HepG2 (cell line): ENCODE measurements at regions not wholly inside any gene's neighbourhood (a gene's known extent, or its start where the extent isn't known, plus 50 kb on each side); places are given as distances from the start of the nearest gene placed in this dataset.

ENCODE experiments used
- ATAC-seq: fragments of 200-7000 bp; cut with Tn5 transposase; 3 replicates; pipeline ENCODE4 v1.9.1; 2020; ENCODE audit warnings: mild to moderate bottlenecking, moderate library complexity
- BruUV-seq: library from RNA; stranded (reverse); fragments of 400-500 nt; replicated peaks from 2 replicates; lab custom pipeline; 2021; lab: Mats Ljungman, UMichigan
- CTCF ChIA-PET: fragments of 300-600 bp; formaldehyde crosslinking; extraction: SDS; loops from one replicate; lab custom pipeline; 2021; ENCODE audit warnings: low total read pairs, inconsistent platforms, low intra/inter-chr PET ratio; lab: Yijun Ruan, JAX
- POLR2A ChIA-PET: fragments of 350-600 bp; sonication (Branson Sonifier 250); formaldehyde crosslinking; loops from one replicate; lab custom pipeline; 2020; ENCODE audit warnings: antibody characterized with exemption, inconsistent platforms; lab: Yijun Ruan, JAX
- DNase-seq: peaks from one replicate; pipeline ENCODE4 v3.0.0-alpha.2; 2015; ENCODE audit warnings: low spot score
- FAIRE-seq: peaks from 3 replicates; lab custom pipeline; 2011; peaks lifted over from hg19 to GRCh38; lab: Jason Lieb, UNC
- H2AFZ ChIP-seq: one replicate; pipeline ENCODE4 v1.6.1; 2011; ENCODE audit warnings: low read length, inconsistent platforms
- H3K27ac ChIP-seq: fragments of 300-600 bp; 3 replicates; pipeline ENCODE4 v1.8.0; 2011; ENCODE audit warnings: mixed run types, mild to moderate bottlenecking, mixed read lengths, low read length, inconsistent platforms; ENCODE audit not compliant: insufficient read depth; ENCODE audit errors: extremely low read length
- H3K27me3 ChIP-seq, 2 experiments: fragments of 200-600 bp in 1 of 2; 2 replicates in 1 of 2; 3 replicates in 1 of 2; pipeline versions ENCODE4 v1.6.0 to v1.8.0; 2011; ENCODE audit warnings: low read length in 2 of 2, mild to moderate bottlenecking in 2 of 2, moderate library complexity in 2 of 2, inconsistent platforms in 1 of 2; ENCODE audit not compliant: insufficient read depth in 2 of 2, control insufficient read depth in 1 of 2
- H3K36me3 ChIP-seq, 2 experiments: fragments of 200-600 bp in 1 of 2; replicated peaks in 1 of 2; 2 replicates in 1 of 2; 3 replicates in 1 of 2; pipeline versions ENCODE4 v1.5.1 to v1.8.0; 2011; ENCODE audit warnings: low read length in 2 of 2, inconsistent platforms in 1 of 2; ENCODE audit not compliant: insufficient read depth in 2 of 2, control insufficient read depth in 1 of 2
- H3K4me1 ChIP-seq: 2 replicates; pipeline ENCODE4 v1.5.1; 2012; ENCODE audit warnings: low read length, inconsistent platforms; ENCODE audit not compliant: insufficient read depth
- H3K4me2 ChIP-seq: 2 replicates; pipeline ENCODE4 v1.6.0; 2011; ENCODE audit warnings: low read depth, low read length, inconsistent platforms
- H3K4me3 ChIP-seq, 3 experiments: fragments of 200-600 bp in 1 of 3; sonication (generic), shearing (Covaris generic) in 1 of 3; replicated peaks in 1 of 3; 2 replicates each; pipeline ENCODE4 v1.5.1; 2011 to 2016; ENCODE audit warnings: low read length in 3 of 3, inconsistent platforms in 2 of 3, low read depth in 2 of 3, mild to moderate bottlenecking in 2 of 3, control low read depth in 1 of 3, mixed read lengths in 1 of 3; ENCODE audit not compliant: insufficient read depth in 1 of 3
- H3K79me2 ChIP-seq: one replicate; pipeline ENCODE4 v1.6.1; 2011; ENCODE audit warnings: low read length, inconsistent platforms; ENCODE audit not compliant: insufficient read depth
- H3K9ac ChIP-seq: 2 replicates; pipeline ENCODE4 v1.6.0; 2011; ENCODE audit warnings: mild to moderate bottlenecking, low read depth, low read length, inconsistent platforms; ENCODE audit not compliant: insufficient read depth
- H3K9me3 ChIP-seq: 2 replicates; pipeline ENCODE4 v1.5.1; 2012; ENCODE audit warnings: mild to moderate bottlenecking, low read length
- H4K20me1 ChIP-seq: 2 replicates; pipeline ENCODE4 v1.6.0; 2011; ENCODE audit warnings: inconsistent platforms, mild to moderate bottlenecking, low read length, moderate library complexity; ENCODE audit not compliant: insufficient read depth
- ARID5B ChIP-seq: IDR thresholded peaks from 2 replicates; pipeline ENCODE4 v1.4.0; 2020; ENCODE audit warnings: mild to moderate bottlenecking, missing genetic modification reagents
- HIVEP1 ChIP-seq: sonication (generic); formaldehyde crosslinking; IDR thresholded peaks from 2 replicates; pipeline ENCODE4 v1.4.0; 2020; ENCODE audit warnings: mild to moderate bottlenecking, missing genetic modification reagents
- MAZ ChIP-seq, 2 experiments: sonication (generic) in 1 of 2; formaldehyde crosslinking in 1 of 2; IDR thresholded peaks; 2 replicates each; pipeline versions ENCODE4 v1.5.0 to v1.6.1; 2012 to 2020; ENCODE audit warnings: low read depth in 2 of 2, mild to moderate bottlenecking in 2 of 2, borderline replicate concordance in 1 of 2, improper control_type of control experiment in 1 of 2, low read length in 1 of 2, missing genetic modification reagents in 1 of 2, moderate library complexity in 1 of 2
- PRPF4 ChIP-seq: fragments of 200-400 bp; formaldehyde crosslinking; IDR thresholded peaks from 2 replicates; pipeline ENCODE4 v1.6.1; 2016; ENCODE audit warnings: low read length, low read depth; ENCODE audit not compliant: poor library complexity, severe bottlenecking
- SMARCC2 ChIP-seq: fragments of 450-650 bp; IDR thresholded peaks from 2 replicates; pipeline ENCODE4 v1.6.1; 2017; ENCODE audit warnings: antibody characterized with exemption, mild to moderate bottlenecking
- TIGD3 ChIP-seq: sonication (generic); formaldehyde crosslinking; IDR thresholded peaks from 2 replicates; pipeline ENCODE4 v1.5.1; 2020; ENCODE audit warnings: mild to moderate bottlenecking, missing genetic modification reagents, borderline replicate concordance
- ZNF431 ChIP-seq: sonication (generic); formaldehyde crosslinking; IDR thresholded peaks from 2 replicates; pipeline ENCODE4 v1.9.0; 2022; ENCODE audit warnings: missing genetic modification reagents, low read depth, mild to moderate bottlenecking, borderline replicate concordance
- ZNF576 ChIP-seq: sonication (generic); formaldehyde crosslinking; IDR thresholded peaks from 2 replicates; pipeline ENCODE4 v1.4.0; 2020; ENCODE audit warnings: mild to moderate bottlenecking, missing genetic modification reagents
- ZNF720 ChIP-seq: sonication (generic); formaldehyde crosslinking; IDR thresholded peaks from 2 replicates; pipeline ENCODE4 v1.4.0; 2020; ENCODE audit warnings: missing genetic modification reagents
- ZNF780A ChIP-seq: sonication (generic); formaldehyde crosslinking; IDR thresholded peaks from 2 replicates; pipeline ENCODE4 v1.8.0; 2022; ENCODE audit warnings: mild to moderate bottlenecking, missing genetic modification reagents, moderate library complexity
- WGBS: methylation state at CpG from one replicate; pipeline ENCODE4 v1.1.6; 2017; ENCODE audit warnings: low lambda C conversion rate; 5-methylcytosine and 5-hydroxymethylcytosine counted together
- in situ Hi-C: cut with HindIII; loops from 2 replicates; pipeline ENCODE4 v1.10.0; 2017; ENCODE audit warnings: low pct_unique_long_range_greater_than_20kb; ENCODE audit not compliant: extremely low pct_ligation_motif_present
- intact Hi-C: fragments of 100-400 bp; cut with micrococcal nuclease; formaldehyde crosslinking; loops from one replicate; pipeline ENCODE4 v1.10.0; 2022; ENCODE audit not compliant: unreplicated experiment
- TF ChIP-seq, protein P1 (sequence below): IDR thresholded peaks from 2 replicates; pipeline ENCODE4 v1.6.1; 2012; ENCODE audit warnings: low read length, improper control_type of control experiment
- TF ChIP-seq, protein P2 (sequence below): sonication (generic); formaldehyde crosslinking; conservative IDR thresholded peaks from 2 replicates; pipeline ENCODE4 v1.8.1; 2023; ENCODE audit warnings: missing genetic modification reagents
- TF ChIP-seq, protein P3 (sequence below): sonication (generic); formaldehyde crosslinking; IDR thresholded peaks from 2 replicates; pipeline ENCODE4 v1.4.0; 2020; ENCODE audit warnings: missing genetic modification reagents

DNA sequence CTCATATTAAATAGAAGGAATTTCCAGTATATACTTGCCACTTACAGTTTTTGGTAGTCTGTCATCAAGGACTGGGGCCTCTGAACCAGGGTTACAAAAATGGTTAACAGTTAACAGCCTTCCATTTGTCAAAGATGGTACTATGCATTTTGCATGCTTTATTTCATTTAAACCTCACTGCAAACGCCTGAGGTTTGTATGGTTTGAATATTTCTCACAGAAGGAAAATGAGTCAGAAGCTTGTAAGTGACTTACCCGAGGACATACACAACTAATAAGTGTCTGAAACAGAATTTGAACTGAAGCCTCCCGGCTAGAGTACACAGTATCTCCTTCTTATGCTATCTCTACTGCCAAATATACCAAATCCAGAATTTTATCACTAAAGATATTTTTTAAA lies 1593.5 kb upstream of the ACVR2A start:
- intact Hi-C loops: no loop called here
- H3K36me3 ChIP-seq: no peaks in the 10 kb centered on the region
- CTCF ChIA-PET: no interaction called here
- WGBS: 0% methylated on average over 3 of the region's 3 CpGs
- H3K4me3 ChIP-seq: no peak overlapping the region
- in situ Hi-C loops: no loop called here
- no peaks in the 10 kb centered on the region for H3K4me1 ChIP-seq
- no peak for DNase-seq
- no peaks in the 10 kb centered on the region for H3K9me3 ChIP-seq
- POLR2A ChIA-PET: no interaction called here
- no peak for ATAC-seq
- H2AFZ ChIP-seq: no peak overlapping the region
- no peaks in the 10 kb centered on the region for H4K20me1 ChIP-seq
- FAIRE-seq: no peak
- BruUV-seq: no TSS peak
- no peak overlapping the region for H3K4me2 ChIP-seq
- H3K79me2 ChIP-seq: no peaks in the 10 kb centered on the region
- no peak overlapping the region for H3K9ac ChIP-seq
- H3K27ac ChIP-seq: no peak overlapping the region
- no peaks in the 10 kb centered on the region for H3K27me3 ChIP-seq
- TF ChIP-seq TIGD3 (CRISPR knock-in tag): no peak
- no peak for TF ChIP-seq PRPF4
- TF ChIP-seq ARID5B (CRISPR knock-in tag): no peak
- no peak for TF ChIP-seq ZNF720 (CRISPR knock-in tag)
- no peak for TF ChIP-seq ZNF780A (CRISPR knock-in tag)
- no peak for TF ChIP-seq SMARCC2
- TF ChIP-seq, protein P1, sequence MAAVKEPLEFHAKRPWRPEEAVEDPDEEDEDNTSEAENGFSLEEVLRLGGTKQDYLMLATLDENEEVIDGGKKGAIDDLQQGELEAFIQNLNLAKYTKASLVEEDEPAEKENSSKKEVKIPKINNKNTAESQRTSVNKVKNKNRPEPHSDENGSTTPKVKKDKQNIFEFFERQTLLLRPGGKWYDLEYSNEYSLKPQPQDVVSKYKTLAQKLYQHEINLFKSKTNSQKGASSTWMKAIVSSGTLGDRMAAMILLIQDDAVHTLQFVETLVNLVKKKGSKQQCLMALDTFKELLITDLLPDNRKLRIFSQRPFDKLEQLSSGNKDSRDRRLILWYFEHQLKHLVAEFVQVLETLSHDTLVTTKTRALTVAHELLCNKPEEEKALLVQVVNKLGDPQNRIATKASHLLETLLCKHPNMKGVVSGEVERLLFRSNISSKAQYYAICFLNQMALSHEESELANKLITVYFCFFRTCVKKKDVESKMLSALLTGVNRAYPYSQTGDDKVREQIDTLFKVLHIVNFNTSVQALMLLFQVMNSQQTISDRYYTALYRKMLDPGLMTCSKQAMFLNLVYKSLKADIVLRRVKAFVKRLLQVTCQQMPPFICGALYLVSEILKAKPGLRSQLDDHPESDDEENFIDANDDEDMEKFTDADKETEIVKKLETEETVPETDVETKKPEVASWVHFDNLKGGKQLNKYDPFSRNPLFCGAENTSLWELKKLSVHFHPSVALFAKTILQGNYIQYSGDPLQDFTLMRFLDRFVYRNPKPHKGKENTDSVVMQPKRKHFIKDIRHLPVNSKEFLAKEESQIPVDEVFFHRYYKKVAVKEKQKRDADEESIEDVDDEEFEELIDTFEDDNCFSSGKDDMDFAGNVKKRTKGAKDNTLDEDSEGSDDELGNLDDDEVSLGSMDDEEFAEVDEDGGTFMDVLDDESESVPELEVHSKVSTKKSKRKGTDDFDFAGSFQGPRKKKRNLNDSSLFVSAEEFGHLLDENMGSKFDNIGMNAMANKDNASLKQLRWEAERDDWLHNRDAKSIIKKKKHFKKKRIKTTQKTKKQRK: no peak
- TF ChIP-seq, protein P2, sequence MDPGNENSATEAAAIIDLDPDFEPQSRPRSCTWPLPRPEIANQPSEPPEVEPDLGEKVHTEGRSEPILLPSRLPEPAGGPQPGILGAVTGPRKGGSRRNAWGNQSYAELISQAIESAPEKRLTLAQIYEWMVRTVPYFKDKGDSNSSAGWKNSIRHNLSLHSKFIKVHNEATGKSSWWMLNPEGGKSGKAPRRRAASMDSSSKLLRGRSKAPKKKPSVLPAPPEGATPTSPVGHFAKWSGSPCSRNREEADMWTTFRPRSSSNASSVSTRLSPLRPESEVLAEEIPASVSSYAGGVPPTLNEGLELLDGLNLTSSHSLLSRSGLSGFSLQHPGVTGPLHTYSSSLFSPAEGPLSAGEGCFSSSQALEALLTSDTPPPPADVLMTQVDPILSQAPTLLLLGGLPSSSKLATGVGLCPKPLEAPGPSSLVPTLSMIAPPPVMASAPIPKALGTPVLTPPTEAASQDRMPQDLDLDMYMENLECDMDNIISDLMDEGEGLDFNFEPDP (CRISPR knock-in tag): no peak
- TF ChIP-seq ZNF431: no peak
- TF ChIP-seq ZNF576 (CRISPR knock-in tag): no peak
- TF ChIP-seq, protein P3, sequence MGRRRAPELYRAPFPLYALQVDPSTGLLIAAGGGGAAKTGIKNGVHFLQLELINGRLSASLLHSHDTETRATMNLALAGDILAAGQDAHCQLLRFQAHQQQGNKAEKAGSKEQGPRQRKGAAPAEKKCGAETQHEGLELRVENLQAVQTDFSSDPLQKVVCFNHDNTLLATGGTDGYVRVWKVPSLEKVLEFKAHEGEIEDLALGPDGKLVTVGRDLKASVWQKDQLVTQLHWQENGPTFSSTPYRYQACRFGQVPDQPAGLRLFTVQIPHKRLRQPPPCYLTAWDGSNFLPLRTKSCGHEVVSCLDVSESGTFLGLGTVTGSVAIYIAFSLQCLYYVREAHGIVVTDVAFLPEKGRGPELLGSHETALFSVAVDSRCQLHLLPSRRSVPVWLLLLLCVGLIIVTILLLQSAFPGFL (CRISPR knock-in tag): no peak
- TF ChIP-seq HIVEP1: no peak
- TF ChIP-seq MAZ (IDR thresholded peaks at IDR 0.05; ENCODE audit: borderline replicate concordance, low read depth, low read length): no peak
- no peak for TF ChIP-seq MAZ (CRISPR knock-in tag; IDR thresholded peaks at IDR 0.05; ENCODE audit: low read depth)
